ENCODE measurements at regions not wholly inside any gene's neighbourhood (a gene's known extent, or its start where the extent isn't known, plus 50 kb on each side); places are given as distances from the start of the nearest gene placed in this dataset.
"Not testable (repeated sequence)": the region's sequence is repeated elsewhere in the genome, so short reads cannot be mapped to it uniquely, and the experiment has no call there.

DNA sequence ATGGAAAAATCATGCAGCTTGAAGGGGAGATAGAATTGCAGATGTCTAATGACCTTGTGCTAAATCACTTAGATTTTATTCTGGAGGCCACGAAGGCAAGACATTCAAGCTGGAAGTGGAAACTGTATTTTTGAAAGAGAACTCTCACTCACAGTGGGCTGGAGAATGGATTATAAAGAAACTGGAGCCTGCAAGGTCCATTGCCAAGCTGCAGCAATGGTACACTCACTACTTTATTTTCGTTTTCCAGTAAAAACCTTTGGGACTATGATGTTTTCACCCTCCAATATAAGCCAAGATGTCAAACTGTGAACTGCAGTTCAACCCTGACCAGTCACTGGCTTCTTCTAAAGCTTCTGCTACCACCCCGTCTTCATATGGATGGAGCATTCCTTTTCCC, 62.0 kb downstream of the SKIDA1 start:
- in situ Hi-C loops (cut with HindIII; ENCODE audit: low sequenced_read_pairs): no loop called here

DNA sequence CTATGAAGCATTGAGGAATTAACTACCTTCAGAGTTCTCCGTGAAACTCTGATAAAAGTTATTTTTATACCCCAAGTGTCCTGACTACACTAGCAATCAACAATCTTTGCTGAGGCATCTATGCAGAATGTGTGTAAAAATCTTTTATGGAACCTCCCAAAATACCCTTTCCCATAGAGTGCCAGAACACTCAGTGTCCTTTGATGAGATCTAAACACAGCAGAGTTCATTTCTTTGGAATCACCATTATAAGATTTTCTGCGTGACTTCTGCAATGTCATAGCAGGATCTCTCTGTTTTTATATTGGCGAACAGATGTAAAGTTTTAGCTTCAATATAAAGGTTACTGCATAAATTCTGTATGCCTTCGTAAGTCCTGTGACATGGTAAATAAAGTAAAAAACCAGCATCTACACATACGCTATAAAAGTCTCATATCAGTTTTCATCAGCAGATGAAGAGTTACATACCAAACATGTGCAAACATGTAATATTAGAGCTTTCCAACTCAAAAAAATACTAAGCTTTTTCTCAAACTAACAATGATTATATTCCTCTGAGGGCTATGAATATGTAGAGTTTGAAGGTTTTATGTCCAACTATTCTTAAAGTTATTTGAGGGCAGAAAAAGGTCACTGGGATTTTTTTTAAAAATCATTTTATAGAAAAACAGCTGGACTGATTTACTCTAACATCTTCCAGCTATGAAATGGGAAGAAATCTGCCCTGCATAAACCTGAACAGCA, 67.2 kb downstream of the SKIDA1 start:
- in situ Hi-C loops (cut with HindIII; ENCODE audit: low sequenced_read_pairs): no loop called here

DNA sequence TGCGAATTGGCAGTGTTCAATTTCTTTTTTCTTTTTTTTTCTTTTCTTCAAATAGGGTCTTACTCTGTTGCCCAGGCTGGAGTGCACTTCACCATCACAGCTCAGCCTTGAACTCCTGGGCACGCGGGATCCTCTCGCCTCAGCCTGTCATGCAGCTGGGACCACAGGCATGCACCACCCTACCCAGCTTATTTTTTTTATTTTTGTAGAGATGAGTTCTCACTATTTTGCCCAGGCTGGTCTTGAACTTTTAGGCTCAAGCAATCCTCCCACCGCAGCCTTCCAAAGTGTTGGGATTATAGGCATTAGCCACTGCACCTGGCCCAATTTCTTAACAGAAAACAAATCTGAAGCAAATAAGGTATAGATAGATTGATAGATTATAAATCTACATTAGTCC, 69.3 kb downstream of the SKIDA1 start:
- in situ Hi-C loops (cut with HindIII; ENCODE audit: low sequenced_read_pairs): no loop called here

DNA sequence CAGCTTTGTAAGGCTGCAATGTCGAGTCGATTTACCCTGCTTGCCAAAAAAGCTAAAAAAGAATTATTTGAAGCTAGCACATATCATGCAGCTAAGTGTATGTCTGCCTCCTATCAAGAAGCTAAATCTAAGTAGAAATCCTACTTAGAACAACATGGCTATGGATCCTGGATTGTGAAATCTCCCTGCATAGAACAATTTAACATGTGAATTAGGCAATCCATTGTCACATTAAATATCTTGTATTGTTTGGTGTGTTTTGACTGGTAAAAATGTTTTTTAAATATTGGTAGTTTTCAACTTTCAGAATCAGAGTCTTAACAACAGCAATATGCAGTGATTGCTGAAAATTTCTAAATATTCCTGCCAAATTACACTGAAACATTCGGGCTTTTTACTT, 73.3 kb downstream of the SKIDA1 start:
- in situ Hi-C loops (cut with HindIII; ENCODE audit: low sequenced_read_pairs): no loop called here

DNA sequence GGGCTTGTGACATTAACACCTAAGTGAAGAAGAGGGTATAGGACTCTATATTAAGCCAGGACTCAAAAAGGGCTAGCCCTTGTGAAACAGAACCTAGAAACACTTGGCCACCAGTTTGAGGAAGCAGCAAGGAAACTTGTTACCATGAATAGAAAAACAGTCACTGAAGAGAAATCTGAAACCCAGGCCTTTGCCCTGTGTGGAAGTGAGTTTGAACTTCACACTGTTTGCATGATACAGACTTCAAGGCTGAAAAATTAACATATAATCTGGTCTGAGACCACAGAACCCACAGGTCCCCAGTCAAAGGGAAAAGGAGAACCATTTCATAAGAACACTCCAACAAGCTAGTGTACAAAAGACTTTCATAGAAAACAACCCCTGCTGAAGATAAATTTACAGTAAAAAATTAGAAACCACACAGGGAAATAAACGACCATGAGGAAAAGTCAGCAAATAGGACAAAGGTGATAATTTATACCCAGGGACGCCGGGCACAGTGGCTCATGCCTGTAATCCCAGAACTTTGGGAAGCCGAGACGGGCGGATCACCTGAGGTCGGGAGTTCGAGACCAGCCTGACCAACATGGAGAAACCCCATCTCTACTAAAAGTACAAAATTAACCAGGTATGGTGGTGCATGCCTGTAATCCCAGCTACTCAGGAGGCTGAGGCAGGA, 76.1 kb downstream of the SKIDA1 start:
- in situ Hi-C loops (cut with HindIII; ENCODE audit: low sequenced_read_pairs): no loop called here

DNA sequence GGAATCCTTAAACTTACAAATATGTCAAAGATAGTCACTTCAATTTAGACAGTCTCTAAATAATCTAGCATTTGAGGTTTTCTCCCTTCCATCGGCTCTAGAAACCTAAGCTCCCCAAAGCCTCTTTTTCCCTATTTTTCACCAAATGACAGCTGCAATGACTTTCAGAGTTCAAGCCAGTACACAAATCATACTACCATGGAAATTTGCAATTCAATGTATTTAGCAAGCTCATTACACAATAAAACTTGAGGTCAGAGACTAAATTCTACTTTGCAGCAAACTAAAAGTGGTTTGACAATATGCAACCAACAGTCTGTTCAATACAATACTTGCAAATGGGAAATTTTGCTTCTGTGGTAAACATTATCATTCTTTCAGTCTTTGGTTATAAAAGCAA, 80.3 kb downstream of the SKIDA1 start:
- in situ Hi-C loops (cut with HindIII; ENCODE audit: low sequenced_read_pairs): no loop called here

DNA sequence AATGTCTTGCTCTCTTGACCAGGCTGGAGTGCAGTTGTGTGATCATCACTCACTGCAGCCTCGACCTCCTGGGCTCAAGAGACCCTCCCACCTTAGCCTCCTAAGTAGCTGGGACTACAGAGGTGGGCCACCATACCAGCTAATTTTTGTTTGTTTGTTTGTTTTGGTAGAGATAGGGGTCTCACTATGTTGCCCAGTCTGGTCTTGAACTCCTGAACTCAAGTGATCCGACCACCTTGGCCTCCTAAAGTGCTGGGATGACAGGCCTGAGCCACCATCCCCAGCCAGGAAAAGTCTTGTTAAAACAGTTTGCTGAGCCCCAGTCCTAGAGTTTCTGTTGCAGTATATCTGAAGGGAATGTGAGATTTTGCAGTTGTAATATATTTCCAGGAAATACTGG, 83.9 kb downstream of the SKIDA1 start:
- in situ Hi-C loops (cut with HindIII; ENCODE audit: low sequenced_read_pairs): no loop called here

DNA sequence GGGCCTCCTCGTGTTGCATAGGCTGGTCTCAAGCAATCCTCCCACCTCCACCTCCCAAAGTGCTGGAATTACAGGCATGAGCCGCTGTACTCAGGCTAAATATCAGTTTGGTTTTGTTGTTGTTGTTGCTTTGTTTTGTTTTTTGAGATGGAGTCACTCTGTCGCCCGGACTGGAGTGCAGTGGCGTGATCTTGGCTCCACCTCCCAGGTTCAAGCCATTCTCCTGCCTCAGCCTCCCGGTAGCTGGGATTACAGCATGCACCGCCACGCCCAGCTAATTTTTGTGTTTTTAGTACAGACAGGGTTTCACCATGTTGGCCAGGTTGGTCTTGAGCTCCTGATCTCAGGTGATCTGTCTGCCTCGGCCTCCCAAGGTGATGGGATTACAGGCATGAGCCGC, 86.6 kb downstream of the SKIDA1 start:
- in situ Hi-C loops (cut with HindIII; ENCODE audit: low sequenced_read_pairs): not testable (repeated sequence)

DNA sequence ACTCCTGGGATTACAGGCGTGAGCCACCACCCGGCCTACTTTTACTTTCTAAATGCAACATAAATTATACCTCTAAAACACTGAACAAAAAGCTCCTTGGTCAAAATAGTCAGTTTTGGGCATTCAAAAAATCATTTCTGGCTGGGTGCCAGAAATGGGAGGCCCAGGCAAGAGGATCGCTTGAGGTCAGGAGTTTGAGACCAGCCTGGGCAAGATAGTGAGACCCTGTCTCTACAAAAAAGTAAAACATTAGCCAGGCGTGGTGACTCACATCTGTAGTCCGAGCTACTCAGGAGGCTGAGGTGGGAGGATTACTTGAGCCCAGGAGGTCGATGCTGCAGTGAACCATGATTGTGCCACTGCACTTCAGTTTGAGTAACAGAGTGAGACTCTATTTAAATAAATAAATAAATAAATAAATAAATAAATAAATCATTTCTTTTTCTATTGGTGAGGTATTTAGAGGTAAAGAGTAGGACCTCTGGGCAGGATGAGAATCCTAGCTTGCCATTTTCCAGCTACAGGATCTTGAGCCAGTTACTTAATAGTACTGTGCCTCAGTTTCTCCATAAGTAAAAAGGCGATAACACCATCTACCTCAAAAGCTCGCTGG, 87.6 kb downstream of the SKIDA1 start:
- in situ Hi-C loops (cut with HindIII; ENCODE audit: low sequenced_read_pairs): no loop called here

DNA sequence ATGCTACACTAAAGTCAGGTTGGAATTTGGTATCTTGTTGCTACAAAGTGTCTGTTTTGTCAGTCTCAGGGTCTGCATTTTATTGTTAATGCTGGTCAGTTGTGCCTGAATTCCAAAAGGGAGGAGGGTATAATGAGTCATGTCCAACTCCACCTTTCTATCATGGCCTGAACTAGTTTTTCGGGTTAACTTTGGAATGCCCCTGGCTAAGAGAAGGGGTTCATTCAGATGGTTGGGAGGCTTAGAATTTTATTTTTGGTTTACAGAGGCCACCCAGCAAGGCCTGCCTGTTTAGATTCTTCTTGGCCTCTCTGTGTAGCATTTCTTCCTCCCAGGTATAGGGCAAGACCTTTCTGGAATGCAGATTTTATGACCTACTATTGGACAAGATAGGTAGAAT, 93.2 kb downstream of the SKIDA1 start:
- in situ Hi-C loops (cut with HindIII; ENCODE audit: low sequenced_read_pairs): no loop called here

DNA sequence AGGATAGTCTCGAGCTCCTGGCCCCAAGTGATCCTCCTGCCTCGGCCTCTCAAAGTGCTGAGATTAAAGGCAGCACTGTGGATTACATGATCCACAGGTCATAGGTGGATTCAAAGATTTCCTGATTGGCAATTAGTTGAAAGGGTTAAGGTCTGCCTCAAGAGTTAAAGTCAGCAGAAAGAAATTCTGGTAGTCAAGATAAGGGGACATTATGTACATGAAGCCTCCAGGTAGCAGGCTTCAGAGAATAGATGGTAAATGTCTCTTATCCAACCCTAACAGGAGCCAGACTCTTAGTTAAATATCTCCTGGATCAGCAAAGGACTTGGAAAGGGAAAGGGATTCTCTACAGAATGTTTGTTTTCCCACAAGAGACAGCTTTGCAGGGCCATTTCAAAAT, 93.7 kb downstream of the SKIDA1 start:
- in situ Hi-C loops (cut with HindIII; ENCODE audit: low sequenced_read_pairs): no loop called here

DNA sequence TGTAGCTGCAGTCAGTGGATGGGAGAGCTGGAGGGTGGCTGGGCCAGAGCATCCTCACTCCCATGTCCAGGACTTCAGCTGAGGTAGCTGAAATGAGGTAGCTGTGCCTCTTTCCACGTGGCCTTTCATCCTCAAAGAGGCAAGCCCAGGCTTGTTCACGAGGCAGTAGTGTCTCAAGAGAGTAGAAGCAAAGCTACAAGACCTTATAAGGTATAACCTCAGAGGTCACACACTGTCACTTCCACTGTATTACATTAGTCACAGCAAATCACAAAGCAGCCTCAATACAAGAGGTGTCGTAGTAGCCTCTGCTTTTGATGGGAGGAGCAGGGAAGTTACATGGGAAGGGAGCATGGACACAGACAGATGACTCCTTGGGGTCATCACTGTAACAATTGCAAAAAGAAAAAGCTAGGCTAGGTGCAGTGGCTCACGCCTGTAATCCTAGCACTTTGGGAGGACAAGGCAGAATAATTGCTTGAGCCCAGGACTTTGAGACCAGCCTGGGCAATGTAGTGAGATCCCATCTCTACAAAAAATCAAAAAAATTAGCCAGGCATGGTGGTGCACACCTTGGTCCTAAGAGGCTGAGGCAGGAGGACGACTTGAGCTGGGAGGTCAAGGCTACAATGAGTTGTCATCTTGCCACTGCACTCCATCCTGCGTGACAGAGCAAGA, 97.5 kb downstream of the SKIDA1 start:
- in situ Hi-C loops (cut with HindIII; ENCODE audit: low sequenced_read_pairs): no loop called here

DNA sequence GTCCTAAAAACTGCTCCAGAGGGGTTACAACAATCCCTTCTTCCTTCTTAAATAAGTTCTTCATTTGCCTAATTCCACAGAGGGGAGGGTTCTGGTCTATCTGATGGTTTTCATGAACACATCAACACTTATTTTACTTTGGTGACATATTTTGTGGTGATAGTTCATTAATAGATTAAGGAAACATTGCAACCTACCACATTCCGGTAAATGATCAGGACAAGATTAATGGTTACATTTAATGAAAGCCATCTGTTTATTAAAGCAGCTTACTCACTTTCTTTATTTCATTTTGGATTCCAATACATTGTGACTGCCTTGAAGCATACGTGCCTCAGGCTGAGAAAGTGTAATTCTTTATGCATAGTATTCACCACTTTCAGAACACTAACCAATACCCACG, 101.0 kb downstream of the SKIDA1 start:
- in situ Hi-C loops (cut with HindIII; ENCODE audit: low sequenced_read_pairs): no loop called here

DNA sequence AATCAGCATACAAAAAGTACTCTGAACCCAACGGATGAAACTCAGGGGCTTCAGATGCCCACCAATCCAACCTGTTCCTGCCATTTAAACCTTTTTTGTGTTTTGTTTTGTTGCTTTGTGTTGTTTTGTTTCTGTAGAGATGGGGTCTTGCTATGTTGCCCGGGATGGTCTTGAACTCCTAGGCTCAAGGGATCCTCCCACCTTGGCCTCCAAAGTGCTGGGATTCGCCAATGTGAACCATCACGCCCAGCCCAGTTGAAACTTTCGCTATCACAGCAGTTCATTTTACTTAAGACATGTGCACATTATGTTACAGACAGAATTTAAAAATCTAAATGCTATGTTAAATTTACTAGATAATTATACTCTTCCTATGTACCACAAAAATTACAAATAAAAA, 101.6 kb downstream of the SKIDA1 start:
- in situ Hi-C loops (cut with HindIII; ENCODE audit: low sequenced_read_pairs): no loop called here

DNA sequence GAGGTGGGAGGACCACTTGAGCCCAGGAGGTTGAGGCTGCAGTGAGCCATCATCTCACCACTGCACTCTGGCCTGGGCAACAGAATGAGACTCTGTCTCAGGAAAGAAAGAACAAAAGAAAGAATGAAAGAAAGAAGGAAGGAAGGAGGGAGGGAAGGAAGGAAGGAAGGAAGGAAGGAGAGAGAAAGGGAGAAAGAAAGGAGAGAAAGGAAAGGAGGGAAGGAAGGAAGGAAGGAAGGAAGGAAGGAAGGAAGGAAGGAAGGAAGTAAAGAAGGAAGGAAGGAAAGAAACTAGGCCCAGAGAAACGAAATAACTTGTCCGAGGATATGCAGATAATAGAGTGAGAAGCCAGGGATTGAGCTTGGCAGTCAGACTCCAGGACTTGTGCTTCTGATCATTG, 102.1 kb downstream of the SKIDA1 start:
- in situ Hi-C loops (cut with HindIII; ENCODE audit: low sequenced_read_pairs): no loop called here

DNA sequence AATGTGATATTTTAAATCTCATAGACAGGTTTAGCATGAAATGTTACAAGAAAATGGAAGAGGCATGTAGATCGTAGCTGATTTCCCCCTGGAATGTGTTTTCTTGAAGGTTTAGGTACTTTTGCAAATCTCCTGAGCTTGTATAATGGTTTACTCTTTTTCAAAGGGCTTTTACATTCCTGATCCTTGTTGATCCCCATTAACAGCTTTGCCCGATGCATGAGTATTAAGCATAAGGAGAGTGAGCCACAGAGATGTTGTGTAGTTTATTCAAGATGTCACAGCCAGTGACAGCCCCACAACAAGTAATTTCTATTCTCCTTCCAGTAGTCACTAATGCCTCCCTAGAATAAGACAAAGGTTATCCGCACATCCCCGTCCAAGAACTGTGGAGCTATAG, 103.7 kb downstream of the SKIDA1 start:
- in situ Hi-C loops (cut with HindIII; ENCODE audit: low sequenced_read_pairs): no loop called here

DNA sequence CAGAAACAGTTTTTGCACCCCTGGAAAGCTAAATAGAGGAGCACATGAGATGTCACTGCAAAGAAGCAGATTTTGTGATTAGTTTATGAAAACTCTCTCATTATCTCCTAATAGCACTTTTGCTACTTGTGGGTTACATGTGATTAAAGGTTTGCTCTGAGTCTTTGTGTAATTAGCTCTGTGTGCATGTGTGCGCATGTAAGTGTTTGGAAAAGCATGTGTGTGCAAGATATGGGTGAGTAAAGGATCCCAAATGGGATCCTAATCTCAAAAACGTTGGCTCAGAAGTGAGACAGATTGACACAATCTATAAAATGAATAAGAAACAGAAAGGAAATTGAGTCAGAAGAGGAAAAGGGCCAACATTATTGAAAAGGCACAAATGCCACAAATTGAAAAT, 104.5 kb downstream of the SKIDA1 start:
- in situ Hi-C loops (cut with HindIII; ENCODE audit: low sequenced_read_pairs): no loop called here

DNA sequence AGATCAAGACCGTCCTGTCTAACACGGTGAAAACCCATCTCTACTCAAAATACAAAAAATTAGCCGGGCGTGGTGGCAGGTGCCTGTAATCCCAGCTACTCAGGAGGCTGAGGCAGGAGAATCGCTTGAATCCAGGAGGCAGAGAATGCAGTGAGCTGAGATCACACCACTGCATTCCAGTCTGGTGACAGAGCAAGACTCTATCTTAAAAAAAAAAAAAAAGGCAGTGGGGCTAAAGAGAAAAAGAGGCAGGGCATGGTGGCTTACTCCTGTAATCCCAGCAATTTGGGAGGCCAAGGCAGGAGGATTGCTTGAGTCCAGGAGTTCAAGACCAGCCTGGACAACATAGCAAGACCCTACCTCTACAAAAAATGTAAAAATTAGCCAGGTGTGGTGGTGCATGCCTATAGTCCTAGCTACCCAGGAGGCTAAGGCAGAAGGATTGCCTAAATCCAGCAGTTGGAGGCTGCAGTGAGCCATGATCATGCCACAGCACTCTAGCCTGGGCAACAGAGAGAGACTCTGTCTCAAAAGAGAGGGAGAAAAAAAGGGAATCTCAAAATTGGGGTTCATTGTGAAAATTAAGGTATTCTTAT, 106.4 kb downstream of the SKIDA1 start:
- in situ Hi-C loops (cut with HindIII; ENCODE audit: low sequenced_read_pairs): not testable (repeated sequence)

DNA sequence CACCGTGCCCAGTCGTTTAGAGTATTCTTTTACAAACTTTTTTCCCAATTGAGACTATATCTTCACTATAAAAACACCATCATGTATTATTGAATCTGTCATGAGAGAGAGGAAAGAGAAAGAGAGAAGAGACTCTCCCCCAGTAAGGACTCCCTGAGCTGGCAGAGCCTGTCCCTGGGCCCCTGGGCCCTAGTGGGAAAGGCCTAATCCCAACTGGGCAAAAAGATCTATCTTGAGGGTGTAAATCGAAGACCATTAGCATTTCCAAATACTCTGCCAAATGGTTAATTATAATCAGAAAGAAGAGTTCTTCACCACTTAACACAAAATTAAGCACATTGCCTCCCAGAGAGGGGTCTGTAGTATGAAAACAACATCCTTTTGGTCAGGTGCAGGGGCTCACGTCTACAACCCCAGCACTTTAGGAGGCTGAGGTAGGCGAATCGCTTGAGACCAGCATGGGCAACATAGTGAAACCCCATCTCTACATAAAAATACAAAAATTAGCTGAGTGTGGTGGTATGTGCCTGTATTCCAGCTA, 108.2 kb downstream of the SKIDA1 start:
- in situ Hi-C loops (cut with HindIII; ENCODE audit: low sequenced_read_pairs): no loop called here

DNA sequence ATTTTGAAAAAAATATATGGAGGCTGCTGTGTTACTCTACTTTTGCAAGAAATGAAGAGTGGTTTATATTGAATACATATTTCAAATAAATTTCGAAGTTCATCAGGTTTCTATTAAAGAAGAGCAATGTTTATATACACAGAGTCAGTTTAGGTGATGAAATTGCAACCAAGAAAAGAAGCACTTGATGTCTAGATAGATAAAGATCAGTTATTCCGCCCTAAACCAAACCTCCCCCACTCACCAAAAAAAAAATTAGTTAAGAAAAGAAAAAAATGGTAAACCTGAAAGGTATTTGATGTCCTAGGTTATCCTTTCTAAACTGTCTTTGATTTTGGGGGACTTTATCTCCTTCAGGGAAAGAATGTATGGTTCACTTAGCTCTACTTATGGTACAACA, 111.8 kb downstream of the SKIDA1 start:
- in situ Hi-C loops (cut with HindIII; ENCODE audit: low sequenced_read_pairs): no loop called here

DNA sequence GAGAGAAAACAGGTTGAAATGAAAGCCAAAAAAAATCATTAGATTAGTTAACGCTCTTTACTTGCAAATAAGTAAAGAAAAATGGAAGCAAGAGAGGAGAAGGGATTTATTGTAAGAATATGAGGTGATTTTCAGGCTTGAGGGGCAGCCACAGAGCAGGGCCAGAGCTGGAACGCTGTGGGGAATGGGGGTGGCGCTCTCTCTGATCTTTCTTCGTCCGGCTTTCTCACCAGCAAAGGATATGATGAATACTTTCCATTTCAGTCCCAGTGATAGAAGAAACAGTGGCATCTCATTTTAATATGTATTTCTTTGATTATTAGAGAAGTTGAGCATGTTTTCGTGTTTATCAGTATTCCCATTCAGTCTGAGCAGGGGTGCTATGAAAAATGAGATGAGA, 112.2 kb downstream of the SKIDA1 start:
- in situ Hi-C loops (cut with HindIII; ENCODE audit: low sequenced_read_pairs): no loop called here

Measured in endothelial cell of hepatic sinusoid (primary cell).